KBM-7 (cell line): ENCODE measurements at regions not wholly inside any gene's neighbourhood (a gene's known extent, or its start where the extent isn't known, plus 50 kb on each side); places are given as distances from the start of the nearest gene placed in this dataset.

ENCODE experiments used
- DNase-seq: peaks from one replicate; pipeline ENCODE4 v3.0.0-alpha.2; 2015
- in situ Hi-C: fragments of 300-500 bp; cut with MboI; formaldehyde crosslinking; loops from 2 replicates; pipeline ENCODE4 v1.14.3; 2020; ENCODE audit warnings: low sequenced_read_pairs, low pct_unique_long_range_greater_than_20kb, mixed read lengths

DNA sequence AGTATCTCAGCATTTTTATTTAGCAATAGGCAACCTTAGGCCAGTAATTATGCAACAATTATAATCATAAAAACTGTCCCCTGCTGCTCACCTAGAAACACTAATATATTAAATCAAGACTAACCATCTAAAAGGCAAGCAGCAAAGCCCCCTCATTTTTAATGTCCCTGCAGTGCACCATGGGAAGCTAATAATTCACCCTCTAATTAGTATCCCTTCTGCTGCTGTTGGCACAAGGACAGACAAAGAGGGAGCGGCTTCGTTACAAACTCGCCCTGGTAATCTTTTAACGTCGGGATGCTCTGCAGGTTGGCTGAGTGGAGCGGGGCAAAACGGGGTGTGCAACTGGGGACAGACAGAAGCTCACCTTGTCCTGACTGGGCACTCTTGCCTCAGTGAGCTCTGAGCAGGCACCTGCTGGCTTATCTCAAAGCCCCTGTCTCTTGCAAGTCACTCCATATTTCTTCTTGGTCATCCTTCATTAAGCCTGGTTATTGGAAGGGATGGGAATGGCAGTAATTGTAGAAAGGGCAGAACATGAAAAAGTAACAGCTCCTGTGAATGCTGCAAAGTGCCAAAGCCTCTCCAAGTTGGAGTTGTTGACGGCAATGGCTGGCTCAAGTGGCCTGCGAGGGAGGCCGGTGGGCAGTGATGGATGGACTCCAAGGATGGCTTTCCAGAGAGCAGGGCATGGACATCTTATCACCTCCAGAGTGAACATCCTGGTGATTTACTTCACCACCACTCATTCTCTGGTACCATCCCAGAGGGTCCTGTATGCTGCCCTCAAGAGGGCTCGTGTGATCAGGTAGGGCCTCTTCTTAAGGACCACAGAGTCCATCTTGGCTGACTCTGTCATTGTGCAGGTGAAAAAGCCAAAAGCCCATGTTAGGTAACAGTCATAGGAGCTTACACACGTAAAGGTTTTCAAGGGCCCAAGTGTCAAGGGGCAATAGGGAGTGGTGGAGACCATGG lies 219.6 kb upstream of the N4BP1 start:
- DNase-seq, result no peak
- in situ Hi-C loops, result no loop called here

- DNase-seq, result no peak
- in situ Hi-C loops, result no loop called here
These were observed 214.3 kb upstream of the N4BP1 start for GRCh38 chr16:48824271-48824670.

DNA sequence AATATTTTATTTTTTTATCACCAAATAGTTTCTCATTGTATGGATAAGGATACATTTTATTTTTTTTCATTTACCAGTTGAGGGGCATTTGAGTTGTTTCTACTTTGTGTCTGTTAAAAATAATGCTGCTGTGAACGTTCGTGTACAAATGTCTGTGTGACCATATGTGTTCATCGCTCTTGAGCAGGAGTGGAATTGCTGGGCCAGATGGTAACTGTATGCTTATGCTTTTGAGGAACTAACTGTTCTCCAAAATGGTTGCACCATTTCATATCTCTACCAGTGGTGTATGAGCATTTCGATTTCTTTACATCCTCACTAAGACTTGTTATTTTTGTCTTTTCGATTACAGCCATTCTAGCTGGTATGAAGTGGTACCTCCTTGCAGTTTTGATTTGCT lies 212.5 kb upstream of the N4BP1 start:
- in situ Hi-C loops, result no loop called here
- no peak for DNase-seq

GRCh38 chr16:48820379-48820778 lies 210.4 kb upstream of the N4BP1 start:
- DNase-seq, result no peak
- in situ Hi-C loops, result no loop called here

- in situ Hi-C loops, result no loop called here
- DNase-seq, result no peak
These were observed 208.3 kb upstream of the N4BP1 start for GRCh38 chr16:48818257-48818656.

- in situ Hi-C loops, result no loop called here
- DNase-seq, result no peak
These were observed 207.1 kb upstream of the N4BP1 start for GRCh38 chr16:48817032-48817431.

GRCh38 chr16:48816393-48816792 lies 206.4 kb upstream of the N4BP1 start:
- no peak for DNase-seq
- in situ Hi-C loops, result no loop called here

GRCh38 chr16:48814994-48815393 lies 205.0 kb upstream of the N4BP1 start:
- in situ Hi-C loops, result no loop called here
- DNase-seq, result no peak

GRCh38 chr16:48813485-48813884 lies 203.5 kb upstream of the N4BP1 start:
- DNase-seq, result no peak
- in situ Hi-C loops, result no loop called here

DNA sequence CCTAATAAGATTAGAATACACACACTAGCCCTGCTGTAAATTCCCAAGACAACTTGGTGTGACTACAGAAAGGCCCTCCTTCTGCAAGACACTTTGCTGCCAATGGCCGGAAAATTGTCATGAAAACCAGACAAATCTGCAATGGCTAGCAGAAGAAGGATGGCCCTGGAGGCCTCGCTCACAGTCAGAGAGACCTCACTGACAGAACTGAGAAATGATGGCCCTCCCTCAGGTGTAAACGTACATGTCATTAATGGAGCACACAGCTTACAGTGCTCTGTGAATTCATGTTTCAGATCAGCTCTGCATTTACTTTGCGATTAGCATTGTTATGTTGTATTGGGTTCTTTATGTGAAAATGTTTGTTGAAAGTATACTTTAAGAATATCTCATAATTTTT lies 202.9 kb upstream of the N4BP1 start:
- in situ Hi-C loops, result no loop called here
- no peak for DNase-seq

GRCh38 chr16:48811478-48811877 lies 201.5 kb upstream of the N4BP1 start:
- no peak for DNase-seq
- in situ Hi-C loops, result no loop called here

GRCh38 chr16:48810803-48811453 lies 200.9 kb upstream of the N4BP1 start:
- in situ Hi-C loops, result no loop called here

DNA sequence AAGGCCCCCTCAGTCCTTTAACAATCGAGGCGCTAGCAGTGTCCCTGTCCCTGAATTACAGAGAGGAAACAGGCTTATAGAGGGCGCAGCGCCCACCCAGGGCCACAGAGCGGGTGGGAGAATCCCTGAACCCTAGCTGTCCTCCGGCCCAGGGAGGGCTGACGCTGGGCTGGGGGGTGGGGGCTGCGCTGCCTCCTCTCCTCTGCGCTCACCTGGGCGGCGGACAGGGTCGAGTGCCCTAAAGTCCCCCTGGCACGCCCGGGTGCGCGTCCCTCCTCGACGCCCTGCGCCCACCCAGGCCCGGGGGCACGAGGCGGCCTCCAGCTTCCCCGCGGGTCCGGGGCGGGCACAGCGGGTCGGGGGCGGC lies 200.4 kb upstream of the N4BP1 start:
- in situ Hi-C loops, result no loop called here
- DNase-seq, result no peak

More at GRCh38 chr16:48810803-48811453, 200.9 kb upstream of the N4BP1 start:
- no peak for DNase-seq

DNA sequence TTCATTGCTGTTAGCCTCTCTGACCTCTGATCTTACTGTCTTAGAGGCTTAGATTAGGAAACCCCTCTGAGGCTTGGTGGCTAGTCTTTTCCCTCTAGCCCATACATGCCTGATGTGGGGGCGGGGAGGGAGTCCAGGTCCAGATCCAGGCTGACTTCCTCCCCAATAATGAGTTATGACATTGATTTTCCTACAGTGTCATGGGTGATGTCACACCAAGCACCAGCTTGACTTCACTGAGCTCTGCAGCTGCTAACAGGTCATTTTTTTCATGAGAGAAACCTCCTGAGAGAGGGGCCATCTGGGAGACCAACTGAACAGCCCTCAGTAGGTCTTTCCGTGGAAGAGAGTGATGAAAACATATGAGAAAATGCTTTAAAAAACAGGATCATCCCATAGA lies 180.2 kb upstream of the N4BP1 start:
- in situ Hi-C loops, result no loop called here
- no peak for DNase-seq

GRCh38 chr16:48788475-48788874 lies 178.5 kb upstream of the N4BP1 start:
- in situ Hi-C loops, result no loop called here
- no peak for DNase-seq

DNA sequence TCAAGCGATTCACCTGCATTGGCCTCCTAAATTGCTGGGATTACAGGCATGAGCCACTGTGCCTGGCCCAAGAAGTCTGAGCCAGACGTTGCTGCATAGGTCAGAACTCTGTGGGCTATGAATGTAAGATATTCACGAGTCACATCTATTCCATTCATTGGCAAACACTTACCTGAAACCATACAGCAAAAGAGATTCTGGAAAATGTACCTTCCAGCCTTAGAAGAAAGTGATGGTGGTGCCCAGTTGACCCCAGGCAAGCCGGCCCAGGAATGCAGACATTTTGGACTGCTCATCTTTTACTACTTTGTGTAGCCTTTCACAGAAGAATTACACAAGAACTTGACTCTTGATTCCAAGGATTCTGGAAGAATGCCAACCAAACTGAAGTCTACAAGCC lies 135.6 kb upstream of the N4BP1 start:
- DNase-seq, result no peak
- in situ Hi-C loops, result no loop called here

DNA sequence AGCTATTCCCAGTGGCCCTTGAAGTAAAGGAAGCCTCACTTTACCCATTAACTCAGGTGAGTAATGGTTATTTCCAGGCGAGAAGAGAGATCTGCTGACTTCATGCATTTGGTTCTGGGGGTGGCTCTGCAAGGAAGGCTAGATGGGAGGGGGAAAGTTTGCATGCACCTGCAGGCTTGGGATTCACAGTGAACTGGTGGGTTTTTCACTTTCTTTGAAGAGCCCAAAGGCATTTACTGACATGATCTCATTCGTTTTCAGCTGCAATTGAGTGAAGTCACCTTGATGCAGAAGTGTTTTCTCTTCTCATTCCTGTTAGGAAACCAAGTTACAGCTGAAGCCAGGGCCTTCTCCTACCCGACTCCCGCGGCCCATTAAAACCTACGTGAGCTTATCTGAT lies 131.0 kb upstream of the N4BP1 start:
- in situ Hi-C loops, result no loop called here
- DNase-seq, result no peak

- in situ Hi-C loops, result no loop called here
- DNase-seq, result no peak
These were observed 124.2 kb upstream of the N4BP1 start for GRCh38 chr16:48734220-48734619.

GRCh38 chr16:48704710-48705109 lies 94.7 kb upstream of the N4BP1 start:
- no peak for DNase-seq
- in situ Hi-C loops, result no loop called here

DNA sequence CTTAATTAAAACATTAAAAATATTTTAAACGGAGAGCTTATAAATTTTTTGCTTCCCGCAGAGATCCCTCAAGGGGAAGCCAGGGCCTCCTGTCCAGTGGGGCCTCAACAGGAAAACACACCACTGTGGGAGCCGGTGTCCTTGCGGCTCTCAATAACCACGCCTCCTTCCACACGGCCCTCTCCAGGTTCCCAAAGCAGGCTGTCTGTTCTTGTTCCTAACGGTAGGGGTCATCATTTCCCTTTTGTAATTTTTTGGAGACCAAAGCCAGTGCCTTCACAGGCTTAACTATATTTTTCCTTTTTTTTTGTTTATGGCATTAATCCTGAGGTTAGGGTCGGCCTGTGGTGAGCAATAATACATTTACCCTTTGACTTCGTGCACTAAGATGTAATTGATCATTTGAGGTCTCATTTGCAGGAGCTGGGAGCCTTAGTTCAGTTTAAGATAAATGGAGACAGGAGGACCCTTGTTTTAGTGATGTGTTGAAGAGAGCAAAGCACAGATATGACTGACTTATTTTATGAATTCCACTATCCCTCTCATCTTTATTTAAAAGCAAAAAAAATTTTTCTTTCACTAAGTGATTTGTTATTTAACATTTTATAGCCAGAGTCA lies 77.5 kb upstream of the N4BP1 start:
- peak; percentile 80 for DNase-seq

More for the DNA sequence above, 77.5 kb upstream of the N4BP1 start:
- in situ Hi-C loops, result loop anchor here (25.0 kb wide), 1 partner anchor 650 kb away; no protein-coding TSS in a partner anchor
